HEK293T (cell line): ENCODE measurements at regions not wholly inside any gene's neighbourhood (a gene's known extent, or its start where the extent isn't known, plus 50 kb on each side); places are given as distances from the start of the nearest gene placed in this dataset.

Source experiments
- BHLHE40 ChIP-seq: fragments of 450-650 bp; IDR thresholded peaks from 2 replicates; pipeline ENCODE4 v1.6.1; 2016; ENCODE audit warnings: mild to moderate bottlenecking, moderate library complexity, borderline replicate concordance
- CTBP1 ChIP-seq: fragments of 450-650 bp; IDR thresholded peaks from 2 replicates; pipeline ENCODE4 v1.6.1; 2016; ENCODE audit warnings: borderline replicate concordance
- FOXA1 ChIP-seq: fragments of 450-650 bp; IDR thresholded peaks from 2 replicates; pipeline ENCODE4 v1.6.1; 2016; ENCODE audit warnings: mild to moderate bottlenecking
- NFRKB ChIP-seq: fragments of 450-650 bp; IDR thresholded peaks from 2 replicates; pipeline ENCODE4 v1.6.1; 2016; ENCODE audit warnings: mild to moderate bottlenecking, moderate library complexity
- SP1 ChIP-seq: fragments of 450-650 bp; IDR thresholded peaks from 2 replicates; pipeline ENCODE4 v1.6.1; 2017
- SUZ12 ChIP-seq: fragments of 450-650 bp; IDR thresholded peaks from 2 replicates; pipeline ENCODE4 v1.6.1; 2016; ENCODE audit warnings: mild to moderate bottlenecking
- TARDBP ChIP-seq: fragments of 450-650 bp; IDR thresholded peaks from 2 replicates; pipeline ENCODE4 v1.6.1; 2016
- ZNF384 ChIP-seq: fragments of 450-650 bp; IDR thresholded peaks from 2 replicates; pipeline ENCODE4 v1.6.1; 2016

- TF ChIP-seq NFRKB (no peak), TARDBP (no peak), SUZ12 (no peak), SP1 (no peak), FOXA1 (no peak), BHLHE40 (no peak), ZNF384 (no peak), CTBP1 (no peak)
Measured at GRCh38 chr6:15025446-15025845, 220.4 kb upstream of the JARID2 start.
